A172 (cell line): ENCODE measurements at regions not wholly inside any gene's neighbourhood (a gene's known extent, or its start where the extent isn't known, plus 50 kb on each side); places are given as distances from the start of the nearest gene placed in this dataset.
A peak's percentile ranks its signal among the peaks of the same experiment; 100 is the strongest.
"Not testable (repeated sequence)": the region's sequence is repeated elsewhere in the genome, so short reads cannot be mapped to it uniquely, and the experiment has no call there.

ENCODE experiments used
- DNase-seq: peaks from one replicate; pipeline ENCODE4 v3.0.0-alpha.2; 2015; ENCODE audit warnings: low spot score

DNA sequence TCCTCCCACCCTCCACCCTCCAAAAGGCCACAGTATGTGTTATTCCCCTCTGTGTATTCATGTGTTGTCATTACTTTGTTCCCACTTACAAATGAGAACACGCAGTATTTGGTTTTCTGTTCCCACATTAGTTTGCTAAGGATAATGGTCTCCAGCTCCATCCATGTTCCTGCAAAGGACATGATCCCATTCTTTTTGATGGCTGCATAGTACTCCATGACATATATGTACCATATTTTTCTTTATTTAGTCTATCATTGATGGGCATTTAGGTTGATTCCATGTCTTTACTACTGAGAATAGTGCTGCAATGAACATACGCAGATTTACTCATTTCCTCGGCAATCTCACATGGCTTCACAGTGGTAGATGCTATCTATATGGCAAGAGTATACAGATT lies 453.6 kb upstream of the CFAP20DC start:
- DNase-seq: no peak

DNA sequence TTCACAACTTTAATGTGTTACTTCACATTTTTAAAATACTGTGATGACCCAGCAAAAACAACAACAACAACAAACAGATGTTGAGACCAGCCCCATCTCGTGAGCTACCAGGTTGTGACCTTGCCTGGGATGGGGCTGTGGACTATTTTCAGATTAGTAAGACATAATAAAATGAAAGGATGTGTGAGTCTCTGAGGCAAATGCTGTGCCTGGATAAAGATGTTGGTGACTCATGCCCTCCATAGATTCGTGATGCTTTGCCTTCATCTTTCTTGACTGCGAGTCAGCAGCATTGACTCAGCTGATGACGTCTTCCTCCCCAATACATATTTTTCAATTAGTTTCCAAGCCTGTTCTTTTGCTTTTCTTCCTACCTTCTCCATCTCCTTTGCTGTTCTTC lies 453.0 kb upstream of the CFAP20DC start:
- DNase-seq: peak; percentile 79

DNA sequence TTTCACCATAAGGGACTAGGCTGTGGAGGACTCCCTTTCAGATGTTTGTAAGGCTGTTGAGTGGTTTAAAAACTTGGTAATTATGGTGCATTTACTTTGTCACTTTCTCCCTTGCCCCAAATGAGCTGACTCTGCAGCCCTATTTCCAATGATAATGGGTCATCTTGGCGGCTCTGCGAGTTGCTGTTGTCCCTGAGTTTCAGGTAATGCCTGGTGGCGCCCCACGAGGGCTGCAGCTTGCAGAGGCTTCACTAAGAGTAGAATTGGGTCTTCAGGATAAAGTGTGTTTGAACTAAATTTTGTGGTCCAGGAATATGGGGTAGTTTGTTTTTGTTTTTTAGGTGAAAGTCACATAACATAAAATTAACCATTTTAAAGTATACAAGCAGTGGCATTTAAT lies 450.1 kb upstream of the CFAP20DC start:
- no peak for DNase-seq

DNA sequence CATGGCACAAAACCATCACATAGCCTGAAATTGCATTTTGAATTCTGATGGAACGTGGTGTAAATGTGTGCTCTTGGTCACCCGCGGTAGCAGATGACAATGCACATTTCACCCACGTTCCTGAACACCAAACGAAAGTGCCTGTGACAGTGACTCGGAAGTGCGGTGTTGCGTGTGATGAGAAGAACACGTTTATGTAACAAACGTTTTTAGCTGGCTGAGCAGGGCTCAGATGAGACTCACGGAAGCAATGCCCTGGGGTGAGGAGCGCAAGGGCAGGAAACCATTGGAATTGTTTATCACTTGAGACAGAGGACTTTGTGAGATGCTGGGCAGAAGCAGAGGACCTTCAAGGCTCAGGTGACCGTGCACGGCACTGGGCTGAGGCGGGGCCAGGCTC lies 449.2 kb upstream of the CFAP20DC start:
- DNase-seq: no peak

DNA sequence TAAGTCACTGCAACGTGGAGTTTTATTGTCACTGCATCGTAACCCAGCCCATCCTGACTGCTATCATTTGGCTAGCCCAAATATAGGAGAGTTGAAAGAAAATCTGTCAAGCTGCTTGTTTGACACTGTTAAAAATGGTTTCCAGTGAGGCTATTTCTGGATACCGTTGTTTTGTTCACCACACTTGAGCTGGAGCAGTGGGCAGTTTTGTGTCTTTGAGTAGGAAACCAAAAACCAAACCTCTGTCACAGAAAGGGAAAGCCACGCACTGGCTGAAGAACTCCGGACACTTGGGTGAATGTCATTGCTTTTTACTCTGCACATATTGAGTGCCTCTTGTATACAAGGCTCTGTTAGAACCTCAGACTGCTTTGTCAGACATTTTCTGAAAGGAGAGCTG lies 446.4 kb upstream of the CFAP20DC start:
- DNase-seq: no peak

DNA sequence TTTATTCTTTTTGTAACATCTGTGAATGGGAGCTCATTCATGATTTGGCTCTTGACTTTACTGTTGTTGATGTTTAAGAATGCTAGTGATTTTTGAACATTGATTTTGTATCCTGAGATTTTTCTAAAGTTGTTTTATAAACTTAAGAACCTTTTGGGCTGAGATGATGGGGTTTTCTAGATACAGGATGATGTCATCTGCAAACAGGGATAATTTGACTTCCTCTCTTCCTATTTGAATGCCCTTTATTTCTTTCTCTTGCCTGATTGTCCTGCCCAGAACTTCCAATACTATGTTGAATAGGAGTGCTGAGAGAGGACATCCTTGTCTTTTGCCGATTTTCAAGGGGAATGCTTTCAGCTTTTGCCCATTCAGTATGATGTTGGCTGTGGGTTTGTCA lies 445.1 kb upstream of the CFAP20DC start:
- DNase-seq: not testable (repeated sequence)

DNA sequence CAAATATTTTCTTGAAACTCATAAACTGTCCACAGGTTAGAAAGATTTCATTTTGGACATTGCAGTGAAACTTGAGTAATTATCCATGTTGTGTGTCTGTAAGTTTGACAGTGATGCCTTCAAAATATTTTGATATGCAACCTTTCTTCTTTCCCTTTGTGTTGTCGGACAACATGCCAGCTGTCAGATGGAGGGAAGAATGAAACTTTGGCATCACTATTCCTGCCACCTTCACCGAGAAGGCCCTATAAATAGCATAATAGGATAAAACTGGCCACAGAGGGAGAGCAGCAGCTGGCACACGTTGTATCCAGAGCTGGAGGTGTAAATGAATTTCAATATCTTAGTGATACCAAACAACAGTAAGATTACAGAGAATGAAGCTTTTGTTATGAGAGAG lies 436.7 kb upstream of the CFAP20DC start:
- no peak for DNase-seq

DNA sequence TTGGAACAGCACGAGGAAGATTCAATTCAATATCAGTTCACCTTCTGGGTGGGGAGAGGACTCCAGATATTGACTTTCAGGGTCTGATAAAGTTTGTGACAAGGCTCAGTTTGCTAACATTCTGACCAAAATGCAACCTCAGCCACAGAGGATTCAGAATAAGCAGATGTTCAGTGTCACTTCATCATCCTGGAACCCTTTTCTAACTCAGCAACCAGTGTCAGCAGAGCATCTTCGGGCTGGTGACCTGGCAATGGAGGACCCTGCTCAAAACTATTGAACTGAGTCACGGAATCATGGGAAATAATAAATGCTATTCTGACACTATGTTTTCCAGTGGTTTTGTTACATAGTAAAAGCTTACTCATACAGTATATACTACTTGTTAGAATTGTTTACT lies 433.4 kb upstream of the CFAP20DC start:
- no peak for DNase-seq

DNA sequence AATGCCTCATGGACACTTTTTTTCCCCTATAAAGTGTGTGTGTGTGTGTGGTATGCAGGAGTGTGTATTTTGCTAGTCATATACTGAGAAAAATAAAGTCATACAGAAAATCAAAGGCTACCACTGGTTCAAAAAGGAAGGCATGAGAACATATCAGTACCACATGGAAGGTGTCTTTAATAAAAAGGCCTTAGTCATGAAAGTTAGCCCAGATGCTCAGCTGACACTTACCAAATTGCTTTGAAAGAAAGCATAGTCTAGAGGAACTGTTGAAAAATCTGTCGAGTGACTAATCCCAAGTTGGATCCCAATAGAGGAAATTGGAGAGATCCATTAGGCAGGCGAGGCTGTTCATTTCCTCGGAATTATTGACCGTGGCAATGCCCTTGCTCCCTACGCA lies 432.9 kb upstream of the CFAP20DC start:
- DNase-seq: no peak

DNA sequence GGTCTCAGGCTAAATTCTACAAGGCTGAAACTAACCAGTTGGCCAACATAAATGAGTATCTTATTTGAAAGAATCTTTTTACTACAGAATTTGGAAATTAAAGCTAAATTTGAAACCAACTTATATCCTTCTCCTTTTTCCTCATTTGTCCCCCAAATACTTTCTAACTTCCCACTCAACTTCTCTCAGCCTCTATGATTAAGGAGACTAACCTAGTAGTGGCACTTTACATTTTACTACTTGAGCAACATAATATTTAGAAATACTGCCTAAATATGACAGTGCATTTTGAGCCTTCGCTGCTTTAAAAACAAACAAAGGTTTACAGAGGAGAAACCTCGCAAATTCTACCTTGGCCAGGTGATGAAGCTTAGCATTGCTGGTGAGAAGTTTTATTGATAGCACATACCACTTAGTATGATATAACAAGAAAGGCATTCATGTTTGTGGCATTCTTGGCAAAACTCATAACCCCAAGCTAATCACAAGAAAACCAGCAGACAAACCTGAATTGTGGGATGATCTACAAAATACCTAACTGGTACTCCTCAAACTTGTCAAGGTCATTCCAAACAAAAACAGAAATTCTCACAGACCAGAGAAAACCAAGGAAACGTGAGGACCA lies 432.1 kb upstream of the CFAP20DC start:
- peak; percentile 27 for DNase-seq

DNA sequence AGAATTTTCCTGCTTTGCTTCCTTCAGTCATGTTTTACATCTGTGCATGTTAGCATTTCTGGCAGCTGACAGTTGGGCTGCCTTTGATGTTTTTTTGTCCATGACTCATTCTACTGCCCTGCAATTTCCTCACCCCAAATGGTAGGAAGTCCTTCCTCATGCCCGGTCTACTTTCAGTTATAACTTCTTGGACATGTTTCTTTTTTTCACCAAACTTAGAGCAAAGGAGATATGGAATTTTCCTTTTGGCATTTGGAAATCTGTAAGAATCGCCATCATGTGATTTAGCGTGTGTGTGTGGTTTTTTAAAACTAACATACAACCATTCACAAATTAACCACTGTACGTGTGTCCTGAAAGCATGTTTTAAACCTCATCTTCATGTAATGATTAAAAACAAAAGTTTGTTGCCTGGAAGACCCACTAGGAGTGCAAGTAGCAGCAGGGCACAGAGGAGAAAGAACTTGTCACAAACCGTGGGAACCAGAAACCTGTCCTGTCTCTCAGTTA lies 430.7 kb upstream of the CFAP20DC start:
- DNase-seq: peak; percentile 44

DNA sequence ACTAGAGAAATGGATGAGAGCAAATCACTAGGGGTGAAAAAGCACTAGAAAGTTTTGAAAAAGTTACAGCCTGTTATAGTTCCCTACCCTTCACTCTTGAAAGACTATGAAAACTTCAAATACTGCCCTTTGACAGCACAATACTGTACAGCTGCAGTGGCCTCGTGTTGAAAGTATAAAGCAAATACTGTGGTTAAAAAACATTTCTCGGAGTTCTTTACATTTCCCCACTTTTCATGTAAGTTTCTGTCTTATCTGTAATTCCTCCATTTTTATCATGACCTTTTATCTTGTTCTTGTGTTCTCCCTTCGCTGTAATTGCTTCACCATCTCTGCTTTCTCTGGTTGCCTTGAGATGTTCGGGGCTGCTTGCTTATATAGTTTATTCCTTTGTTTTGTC lies 423.8 kb upstream of the CFAP20DC start:
- no peak for DNase-seq

DNA sequence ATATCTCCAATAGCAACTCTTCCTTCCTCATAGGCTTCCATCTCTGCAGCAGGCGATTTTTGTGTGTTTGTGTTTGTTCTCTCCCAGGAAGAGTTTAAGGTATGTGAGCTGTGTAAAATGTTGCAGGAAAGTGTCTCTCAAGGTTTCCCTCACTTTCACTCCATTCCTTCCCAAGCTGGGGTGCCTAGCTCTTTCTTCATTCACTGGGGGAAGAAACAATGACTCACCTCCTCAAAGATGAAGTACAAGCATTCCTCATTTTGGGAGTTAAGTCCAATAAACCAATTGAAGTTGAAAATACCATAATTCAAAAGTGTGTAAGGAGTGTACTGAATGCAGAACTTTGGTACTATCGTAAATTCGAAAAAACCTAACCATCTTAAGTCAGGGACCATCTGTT lies 422.7 kb upstream of the CFAP20DC start:
- DNase-seq: no peak

DNA sequence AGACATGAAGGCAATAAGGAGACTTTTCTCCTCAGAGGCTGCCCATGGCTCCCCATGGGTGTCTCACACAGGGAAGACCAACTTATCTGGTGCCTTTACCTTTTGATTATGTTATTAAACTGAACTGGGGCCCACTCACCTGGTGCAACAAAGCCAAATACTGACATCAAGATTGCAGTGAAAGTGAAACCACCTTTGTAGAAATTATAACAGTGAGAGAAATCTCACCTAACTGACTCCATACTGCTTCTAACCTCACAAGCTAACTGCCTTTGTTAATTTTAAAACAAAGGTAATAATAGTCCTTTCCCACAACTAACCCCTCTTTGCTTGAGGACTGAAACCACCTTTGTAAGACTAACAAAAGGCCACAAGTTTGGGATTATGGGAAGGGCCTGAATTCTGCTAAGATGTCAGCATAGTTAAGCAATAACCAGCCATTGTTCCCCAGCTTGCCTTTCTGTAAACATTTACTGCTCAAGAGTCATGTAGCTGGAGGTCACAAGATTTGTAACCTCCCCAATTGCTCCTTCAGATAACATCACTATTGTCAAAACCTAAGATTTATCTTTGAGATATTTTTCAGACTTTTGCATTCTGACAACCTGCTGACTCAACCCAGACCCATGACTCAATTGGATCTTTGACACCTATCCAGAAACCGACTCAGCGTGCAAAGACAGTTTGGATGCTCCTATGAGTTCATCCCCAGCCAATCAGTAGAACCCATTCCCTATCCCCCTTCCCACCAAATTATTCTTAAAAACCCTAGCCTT lies 420.3 kb upstream of the CFAP20DC start:
- no peak for DNase-seq

DNA sequence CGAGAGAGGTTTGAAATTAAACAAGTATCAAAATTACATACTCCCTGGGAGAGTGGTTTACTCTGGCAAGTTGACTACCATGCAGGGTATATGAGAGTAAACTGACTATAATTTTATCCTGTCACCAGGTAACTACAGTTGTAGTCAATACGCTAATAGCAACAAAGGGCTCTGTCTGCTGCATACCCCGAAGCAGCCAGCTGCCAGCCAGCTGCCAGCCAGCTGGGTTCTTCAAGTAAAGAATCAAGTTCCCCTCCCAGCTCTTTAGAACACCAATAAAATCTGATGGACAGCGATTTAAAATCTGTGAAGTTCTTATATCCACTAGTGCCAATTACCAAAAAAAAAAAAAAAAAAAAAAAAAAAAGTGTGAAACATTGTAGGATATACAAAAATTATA lies 417.7 kb upstream of the CFAP20DC start:
- DNase-seq: no peak

DNA sequence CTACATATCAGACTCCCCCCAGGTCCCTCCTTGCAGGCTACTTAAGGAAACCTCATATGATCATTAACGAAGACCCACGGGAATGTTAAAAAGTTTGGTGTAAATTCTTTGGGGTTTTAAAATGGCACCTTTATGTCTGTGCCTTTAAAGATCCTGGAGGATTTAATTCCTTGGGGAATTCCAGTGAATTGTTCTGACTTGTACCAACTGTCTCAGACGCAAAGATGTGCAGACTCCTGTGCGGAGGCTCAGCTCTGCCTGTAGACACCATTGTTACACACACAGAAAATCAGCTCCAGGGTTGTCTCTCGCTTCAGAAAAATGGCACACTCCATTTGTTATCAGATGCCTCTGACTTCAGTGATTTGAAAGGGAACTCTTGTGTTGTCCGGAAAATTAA lies 414.4 kb upstream of the CFAP20DC start:
- no peak for DNase-seq

DNA sequence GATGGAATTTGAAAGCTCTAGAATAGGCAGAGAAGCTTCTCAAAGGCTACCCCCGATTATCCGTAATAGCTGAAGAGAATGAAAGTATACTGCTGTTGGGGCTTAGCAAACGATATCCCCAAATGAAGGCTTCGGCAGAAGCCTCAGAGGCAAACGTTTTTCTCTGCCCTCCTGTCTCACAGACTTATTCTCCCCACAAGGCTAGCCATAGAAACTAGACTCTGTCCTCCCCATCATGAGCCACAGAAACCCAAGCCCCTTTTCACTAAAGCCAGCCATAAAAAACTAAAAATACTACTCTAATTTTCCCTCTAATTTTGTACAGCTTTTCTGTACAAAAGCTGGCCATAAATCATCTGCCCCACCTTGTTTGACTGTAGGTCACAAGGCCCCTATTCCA lies 413.4 kb upstream of the CFAP20DC start:
- DNase-seq: no peak

DNA sequence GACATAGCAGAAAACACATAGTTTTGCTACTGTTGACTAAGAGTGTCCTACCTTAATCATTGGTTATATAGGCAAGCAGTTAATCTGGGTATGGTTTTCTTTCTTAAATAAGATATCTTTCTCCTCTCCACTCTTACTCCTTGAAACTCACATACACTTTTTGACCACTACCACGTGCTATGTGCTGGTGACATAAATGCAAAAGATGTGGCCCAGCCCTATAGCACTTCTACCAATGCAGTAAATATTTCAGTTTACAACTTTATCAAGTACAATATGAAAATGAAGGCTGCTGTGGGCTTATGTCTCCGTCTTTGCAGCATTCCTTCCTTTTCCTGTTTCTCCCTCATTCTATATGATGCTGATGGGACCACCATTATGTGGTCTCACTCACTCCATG lies 410.2 kb upstream of the CFAP20DC start:
- DNase-seq: no peak

DNA sequence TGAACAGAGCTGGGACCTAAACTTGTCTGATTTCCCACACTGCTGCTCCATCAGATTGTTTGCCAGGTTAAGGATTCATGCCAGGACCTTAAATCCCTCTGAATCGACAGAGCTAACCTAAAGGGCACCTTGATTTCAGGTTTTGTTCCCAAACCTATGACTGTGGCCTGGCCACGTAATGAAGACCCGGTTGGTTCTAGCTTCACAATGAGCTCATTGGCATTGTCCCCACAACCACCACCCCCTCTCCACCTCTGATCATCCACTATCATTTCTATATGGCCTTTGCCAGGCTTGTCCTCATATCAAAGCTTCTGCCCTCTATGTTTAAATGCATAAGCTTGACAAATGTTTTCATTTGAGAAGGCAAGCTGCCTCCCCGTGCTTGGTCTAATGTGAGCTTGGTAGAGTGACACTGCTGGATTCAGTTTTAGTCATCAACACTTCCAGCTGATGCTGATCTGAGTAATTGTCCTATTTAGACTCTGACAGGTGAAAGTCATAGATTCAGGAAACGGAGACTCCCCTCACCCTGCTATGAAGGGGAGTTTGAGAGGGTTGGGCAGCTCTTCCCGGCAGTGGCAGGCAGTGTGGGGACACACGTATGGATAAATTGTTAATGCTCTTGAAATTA lies 407.1 kb upstream of the CFAP20DC start:
- DNase-seq: no peak

DNA sequence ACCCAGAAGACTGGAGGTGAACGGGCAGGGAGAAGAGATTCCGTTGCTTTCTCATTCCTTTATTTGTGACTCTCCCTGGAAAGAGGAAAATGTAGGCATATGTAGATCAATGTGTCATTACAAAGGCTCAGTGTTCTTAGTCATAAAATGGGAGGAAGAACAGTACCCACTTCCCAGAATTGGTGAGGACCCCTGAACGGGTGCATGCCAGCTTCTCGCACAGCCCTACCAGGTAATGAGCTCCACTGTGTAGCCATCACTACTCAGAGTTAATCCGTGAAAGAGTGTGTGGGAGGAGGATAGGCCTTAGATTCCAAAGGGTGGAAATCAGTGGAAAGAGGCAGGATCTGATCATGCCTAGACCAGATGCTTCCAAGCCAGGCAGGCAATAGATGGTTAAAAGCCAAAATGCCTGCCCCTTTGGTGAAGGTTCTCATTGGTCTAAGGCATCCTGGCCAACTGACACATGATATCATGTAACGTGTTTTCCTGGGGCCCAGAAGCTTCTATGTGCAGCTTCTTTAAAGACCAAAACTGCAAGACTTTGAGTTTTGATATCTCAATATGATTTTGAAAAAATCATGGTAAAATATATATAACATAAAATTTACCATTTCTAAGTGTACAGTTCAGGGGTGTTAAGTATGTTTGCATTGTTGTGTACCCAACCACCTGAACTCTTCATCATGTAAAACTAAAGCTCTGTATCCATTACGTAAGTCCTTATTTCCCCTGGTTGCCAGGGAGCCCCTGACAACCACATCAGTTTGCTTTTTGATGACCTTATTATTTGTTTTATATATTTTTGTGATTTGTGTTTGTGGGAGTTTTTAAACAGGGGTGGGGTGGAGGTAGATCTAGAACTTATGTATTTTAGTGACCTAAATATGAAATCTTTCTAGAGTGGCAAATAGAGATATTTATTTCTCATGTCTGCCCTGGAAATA lies 402.2 kb upstream of the CFAP20DC start:
- DNase-seq: no peak

DNA sequence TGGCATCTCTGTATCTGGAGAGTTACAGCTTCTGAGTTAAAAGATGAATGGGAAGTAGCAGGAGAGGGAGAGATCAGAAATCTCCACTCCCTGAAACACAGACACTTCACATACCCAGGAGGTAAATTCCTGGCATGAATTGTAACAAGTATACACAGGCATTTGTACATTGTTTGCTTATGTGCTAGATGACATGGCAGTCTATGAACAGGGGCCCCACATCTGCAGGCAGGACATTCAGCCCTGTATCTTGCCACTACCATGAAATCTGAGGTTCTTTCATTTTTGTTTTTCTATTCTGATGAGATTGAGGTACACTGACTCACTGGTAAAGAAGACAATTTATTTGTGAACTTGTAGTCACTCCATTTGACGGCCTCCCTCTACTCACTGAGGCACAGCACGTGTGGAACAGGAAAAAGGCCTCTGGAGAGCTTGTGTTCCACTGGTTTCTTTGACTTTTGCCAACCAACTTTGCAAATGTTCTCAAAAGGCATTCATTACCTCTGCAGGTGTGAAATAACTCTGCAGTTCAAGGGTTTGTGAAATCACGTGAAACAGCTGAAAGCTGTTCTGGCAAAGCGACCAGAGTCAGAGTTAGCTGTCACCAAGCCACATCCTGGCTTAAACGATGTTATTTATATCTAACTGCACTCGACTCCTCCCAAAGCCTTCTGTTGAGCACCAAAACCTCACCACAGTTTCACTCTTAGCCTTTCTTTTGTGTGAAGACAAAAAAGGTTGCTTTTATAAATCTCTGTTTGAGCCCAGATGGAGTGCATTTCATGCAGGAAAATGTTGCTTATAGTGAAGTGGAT lies 401.3 kb upstream of the CFAP20DC start:
- peak; percentile 53 for DNase-seq
